Muscle layer of duodenum (tissue), 2 donors: ENCODE measurements at regions not wholly inside any gene's neighbourhood (a gene's known extent, or its start where the extent isn't known, plus 50 kb on each side); places are given as distances from the start of the nearest gene placed in this dataset.
"Not testable (repeated sequence)": the region's sequence is repeated elsewhere in the genome, so short reads cannot be mapped to it uniquely, and the experiment has no call there.

Source experiments
- H3K27ac ChIP-seq: one replicate; pipeline ENCODE4 v1.7.0; 2013; ENCODE audit warnings: mild to moderate bottlenecking, low read length
- H3K27me3 ChIP-seq: one replicate; pipeline ENCODE4 v1.7.0; 2013; ENCODE audit warnings: low read depth, mild to moderate bottlenecking, control low read depth, low read length
- H3K36me3 ChIP-seq, 2 donors: one replicate each; pipeline ENCODE4 v1.7.0; 2013; ENCODE audit warnings: low read length in 2 of 2, control low read depth in 1 of 2, mild to moderate bottlenecking in 1 of 2; ENCODE audit not compliant: insufficient read depth in 2 of 2, control insufficient read depth in 1 of 2
- H3K4me1 ChIP-seq, 2 donors: one replicate each; pipeline ENCODE4 v1.7.0; 2013; ENCODE audit warnings: low read length in 2 of 2, mild to moderate bottlenecking in 2 of 2, control low read depth in 1 of 2, moderate library complexity in 1 of 2; ENCODE audit not compliant: insufficient read depth in 2 of 2, control insufficient read depth in 1 of 2
- H3K4me3 ChIP-seq, 2 donors: one replicate each; pipeline ENCODE4 v1.7.0; 2013; ENCODE audit warnings: low read length in 2 of 2, low read depth in 1 of 2, mild to moderate bottlenecking in 1 of 2
- H3K9me3 ChIP-seq, 2 donors: one replicate each; pipeline ENCODE4 v1.7.0; 2013; ENCODE audit warnings: low read length in 2 of 2, control low read depth in 1 of 2, mild to moderate bottlenecking in 1 of 2; ENCODE audit not compliant: control insufficient read depth in 1 of 2
- donor health status: healthy.

DNA sequence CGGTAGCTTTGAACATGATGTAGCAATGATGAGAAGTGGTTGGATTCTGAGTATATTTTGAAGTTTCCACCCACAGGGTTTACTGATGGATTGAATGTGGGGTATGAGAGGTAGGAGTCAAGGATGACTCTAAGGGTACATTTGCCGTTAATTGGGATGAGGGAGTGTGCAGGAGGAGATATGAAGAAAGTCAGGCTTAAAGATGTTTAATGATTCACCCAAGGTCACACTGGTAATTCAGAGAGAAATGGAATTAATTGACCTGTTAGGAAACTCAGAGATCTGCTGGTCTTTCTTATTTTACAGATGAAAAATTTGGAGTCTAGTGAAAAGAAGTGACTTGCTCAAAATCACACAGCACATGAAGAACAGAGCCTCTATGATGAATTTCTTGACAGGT, 390.7 kb downstream of the GBA3 start:
- no peaks in the 10 kb centered on the region for H3K4me1 ChIP-seq
- H3K27ac ChIP-seq = no peak overlapping the region
- H3K4me3 ChIP-seq = no peak overlapping the region
- H3K36me3 ChIP-seq = no peaks in the 10 kb centered on the region
- H3K9me3 ChIP-seq = peaks cover 0 to 9% of the 10 kb centered on the region in 2 donors
- H3K27me3 ChIP-seq = no peaks in the 10 kb centered on the region

DNA sequence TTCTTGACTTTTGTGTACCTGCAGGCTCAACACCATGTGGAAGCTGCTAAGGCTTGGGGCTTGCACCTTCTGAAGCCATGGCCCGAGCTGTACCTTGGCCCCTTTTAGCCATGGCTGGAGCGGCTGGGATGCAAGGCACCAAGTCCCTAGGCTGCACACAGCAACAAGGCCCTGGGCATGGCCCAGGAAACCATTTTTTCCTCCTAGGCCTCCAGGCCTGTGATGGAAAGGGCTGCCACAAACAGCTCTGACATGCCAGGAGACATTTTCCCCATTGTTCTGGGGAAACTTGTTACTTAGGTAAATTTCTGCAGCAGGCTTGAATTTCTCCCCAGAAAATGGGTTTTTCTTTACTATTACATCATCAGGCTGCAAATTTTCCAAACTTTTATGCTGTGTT, 387.4 kb downstream of the GBA3 start:
- H3K4me1 ChIP-seq, H3K27me3 ChIP-seq, H3K4me3 ChIP-seq, H3K27ac ChIP-seq, H3K36me3 ChIP-seq, H3K9me3 ChIP-seq: not testable (repeated sequence)

DNA sequence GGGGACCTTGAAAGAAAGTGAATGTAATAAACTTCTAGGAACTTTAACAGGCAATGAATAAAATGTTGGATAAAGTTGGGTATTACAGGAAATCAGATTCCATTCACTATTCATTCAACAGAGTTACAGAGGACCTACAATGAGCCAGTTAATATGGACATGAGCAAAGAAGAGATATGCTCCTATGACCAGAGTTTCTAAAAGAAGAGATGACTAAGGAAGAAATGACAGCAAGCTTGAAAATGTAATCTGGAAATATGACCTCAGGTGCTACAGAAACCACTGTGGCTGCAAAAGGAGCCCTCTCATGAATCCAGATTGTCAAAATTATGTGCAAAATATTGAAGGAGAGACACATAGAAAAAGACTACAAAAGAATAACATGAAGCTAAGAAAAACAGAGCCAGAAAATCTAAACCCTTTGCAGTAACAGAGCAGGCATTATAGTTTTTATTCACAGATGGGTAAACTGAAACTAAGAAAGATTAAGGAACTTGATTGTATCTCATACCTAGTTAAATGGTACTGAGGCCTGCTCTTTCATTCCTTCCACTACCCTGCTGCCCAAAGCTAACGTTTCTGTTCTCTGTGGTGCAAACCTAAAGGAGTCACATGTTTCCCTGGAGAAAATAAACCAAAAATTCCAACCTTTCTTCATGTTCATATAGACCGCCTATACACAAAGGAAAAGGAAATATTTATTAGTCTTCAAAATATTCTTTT, 378.3 kb downstream of the GBA3 start:
- Histone ChIP-seq H3K4me3 (no peak overlapping the region), H3K27ac (no peak overlapping the region), H3K27me3 (no peaks in the 10 kb centered on the region), H3K36me3 (no peaks in the 10 kb centered on the region), H3K4me1 (no peaks in the 10 kb centered on the region), H3K9me3 (no peaks in the 10 kb centered on the region)

DNA sequence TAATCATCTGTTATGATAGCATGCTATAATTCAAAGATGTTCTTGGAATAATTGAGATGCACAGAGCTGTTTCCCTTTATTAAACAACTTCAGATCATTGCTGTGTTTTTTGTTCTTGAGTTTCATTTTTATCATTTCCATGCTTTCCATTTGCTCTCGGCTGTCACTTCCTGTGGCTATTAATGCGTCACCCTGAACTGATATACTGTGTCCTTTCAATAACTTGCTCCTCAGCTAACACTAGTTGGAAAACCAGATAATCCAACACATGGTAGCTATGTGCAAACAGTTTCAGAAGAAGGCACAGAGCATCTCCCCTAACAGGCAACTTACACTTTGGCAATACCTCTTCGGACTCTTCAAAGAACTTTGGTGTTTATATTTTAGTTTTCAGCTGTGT, 376.0 kb downstream of the GBA3 start:
- Histone ChIP-seq H3K4me3 (no peak overlapping the region), H3K4me1 (no peaks in the 10 kb centered on the region), H3K9me3 (no peaks in the 10 kb centered on the region), H3K36me3 (no peaks in the 10 kb centered on the region), H3K27me3 (no peaks in the 10 kb centered on the region), H3K27ac (no peak overlapping the region)

DNA sequence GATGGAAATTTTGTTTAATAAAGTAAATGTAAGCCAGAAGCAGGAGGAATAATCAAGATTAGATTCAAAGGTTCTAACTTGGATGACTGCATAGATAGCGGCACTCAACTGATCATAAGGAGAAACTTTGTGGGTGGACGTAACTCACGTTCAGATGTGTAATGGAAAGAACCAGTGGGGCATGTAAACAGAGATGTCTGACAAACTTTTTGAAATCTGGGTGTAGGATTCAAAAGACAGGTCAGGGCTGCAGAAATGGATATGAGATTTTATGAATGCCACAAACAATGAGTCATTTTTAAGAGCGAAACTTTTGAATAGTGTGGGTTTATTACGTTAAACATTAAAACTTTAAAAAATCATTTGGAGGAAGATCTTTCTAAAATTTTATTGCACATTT, 375.6 kb downstream of the GBA3 start:
- Histone ChIP-seq H3K4me3 (no peak overlapping the region), H3K27ac (no peak overlapping the region), H3K27me3 (no peaks in the 10 kb centered on the region), H3K36me3 (no peaks in the 10 kb centered on the region), H3K4me1 (no peaks in the 10 kb centered on the region), H3K9me3 (no peaks in the 10 kb centered on the region)

DNA sequence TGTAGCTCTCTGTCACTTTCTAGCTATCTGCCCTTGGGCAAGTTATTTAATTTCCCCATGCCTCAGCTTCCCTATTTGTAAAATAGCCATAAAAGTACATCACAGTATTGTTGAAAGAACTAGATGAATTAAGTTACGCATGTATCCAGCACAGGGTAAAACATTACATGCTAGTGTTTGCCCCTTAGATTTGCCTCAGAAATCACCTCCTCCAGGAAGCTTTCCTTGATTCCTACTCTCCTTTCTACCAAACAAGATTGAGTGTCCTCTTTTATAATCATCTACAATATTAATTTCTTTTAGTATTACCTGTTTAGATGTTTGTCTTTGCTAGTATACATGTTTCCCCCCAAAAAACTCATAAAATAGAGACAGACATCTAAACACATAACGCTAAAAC, 369.5 kb downstream of the GBA3 start:
- no peak overlapping the region for H3K4me3 ChIP-seq
- no peaks in the 10 kb centered on the region for H3K4me1 ChIP-seq
- H3K9me3 ChIP-seq = no peaks in the 10 kb centered on the region
- no peak overlapping the region for H3K27ac ChIP-seq
- no peaks in the 10 kb centered on the region for H3K27me3 ChIP-seq
- H3K36me3 ChIP-seq = no peaks in the 10 kb centered on the region

DNA sequence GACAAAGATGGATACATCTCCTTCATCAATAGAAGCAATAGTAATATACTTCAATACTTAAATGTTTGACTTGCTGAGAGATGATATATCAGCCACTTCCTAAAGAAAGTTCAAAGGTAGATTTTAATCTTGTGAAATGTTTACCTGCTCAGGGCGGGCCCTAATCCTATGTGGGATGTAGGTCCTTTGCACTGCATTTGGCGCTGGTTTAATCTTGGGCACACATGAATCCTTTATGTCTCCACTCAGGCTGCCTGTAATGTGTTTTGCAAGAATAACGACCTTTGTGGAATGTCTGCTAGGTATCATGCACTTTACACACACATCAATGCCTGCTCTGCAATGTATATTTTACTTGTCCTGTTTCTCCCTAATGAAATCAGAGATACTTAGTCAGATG, 368.7 kb downstream of the GBA3 start:
- no peak overlapping the region for H3K27ac ChIP-seq
- H3K4me3 ChIP-seq = no peak overlapping the region
- no peaks in the 10 kb centered on the region for H3K9me3 ChIP-seq
- H3K4me1 ChIP-seq = no peaks in the 10 kb centered on the region
- H3K27me3 ChIP-seq = no peaks in the 10 kb centered on the region
- no peaks in the 10 kb centered on the region for H3K36me3 ChIP-seq

DNA sequence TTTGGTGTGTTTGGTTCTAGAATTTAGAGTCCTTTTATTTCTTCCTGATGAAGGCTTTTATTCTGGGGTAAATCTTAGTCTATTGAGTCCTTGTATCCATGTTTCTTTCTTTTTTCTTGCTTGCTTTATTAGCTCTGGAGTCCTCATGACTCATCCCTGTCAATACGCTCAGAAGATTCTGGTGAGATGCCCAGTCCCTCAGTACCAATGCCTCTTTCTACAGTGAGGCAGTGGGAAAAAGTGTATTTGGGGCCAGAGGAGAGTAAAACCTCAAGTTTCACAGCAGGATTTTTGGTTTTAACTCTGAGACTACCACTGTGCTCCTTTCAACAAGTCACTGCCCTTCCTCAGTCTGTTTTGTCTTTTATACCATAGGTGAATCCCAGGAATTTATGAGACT, 368.0 kb downstream of the GBA3 start:
- H3K9me3 ChIP-seq = no peaks in the 10 kb centered on the region
- no peaks in the 10 kb centered on the region for H3K36me3 ChIP-seq
- H3K4me3 ChIP-seq = no peak overlapping the region
- H3K27ac ChIP-seq = no peak overlapping the region
- H3K27me3 ChIP-seq = no peaks in the 10 kb centered on the region
- H3K4me1 ChIP-seq = no peaks in the 10 kb centered on the region

DNA sequence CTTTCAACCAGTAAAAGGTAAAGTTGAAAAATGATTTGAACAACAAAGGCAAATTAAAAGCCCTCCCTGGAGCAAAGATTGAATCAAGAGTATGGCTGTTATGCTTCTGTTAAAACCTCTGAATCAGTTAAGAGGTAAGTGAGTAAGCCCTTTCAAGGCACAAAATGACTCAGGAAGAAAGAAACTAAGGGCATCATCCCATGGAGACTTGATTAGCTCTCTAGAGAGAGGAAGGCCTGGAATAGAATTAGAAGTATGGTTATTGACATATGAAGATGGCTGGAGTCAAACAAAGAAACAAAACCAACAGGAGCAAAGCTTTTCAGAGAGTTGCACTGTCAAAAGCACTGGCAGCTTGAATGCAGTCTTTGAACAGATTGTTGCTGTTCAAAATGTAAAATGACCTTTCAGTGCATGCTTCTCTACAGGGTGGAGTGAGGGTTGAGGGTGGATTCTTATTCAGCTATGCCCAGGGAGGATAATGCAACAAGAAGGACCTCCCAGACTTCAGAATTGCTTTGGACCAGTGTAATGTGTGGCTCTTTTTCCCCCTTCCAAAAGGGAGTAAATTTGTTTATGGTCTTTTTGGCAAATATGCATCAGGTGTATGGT, 365.5 kb downstream of the GBA3 start:
- no peaks in the 10 kb centered on the region for H3K27me3 ChIP-seq
- H3K36me3 ChIP-seq = no peaks in the 10 kb centered on the region
- no peaks in the 10 kb centered on the region for H3K9me3 ChIP-seq
- no peaks in the 10 kb centered on the region for H3K4me1 ChIP-seq
- no peak overlapping the region for H3K4me3 ChIP-seq
- no peak overlapping the region for H3K27ac ChIP-seq

DNA sequence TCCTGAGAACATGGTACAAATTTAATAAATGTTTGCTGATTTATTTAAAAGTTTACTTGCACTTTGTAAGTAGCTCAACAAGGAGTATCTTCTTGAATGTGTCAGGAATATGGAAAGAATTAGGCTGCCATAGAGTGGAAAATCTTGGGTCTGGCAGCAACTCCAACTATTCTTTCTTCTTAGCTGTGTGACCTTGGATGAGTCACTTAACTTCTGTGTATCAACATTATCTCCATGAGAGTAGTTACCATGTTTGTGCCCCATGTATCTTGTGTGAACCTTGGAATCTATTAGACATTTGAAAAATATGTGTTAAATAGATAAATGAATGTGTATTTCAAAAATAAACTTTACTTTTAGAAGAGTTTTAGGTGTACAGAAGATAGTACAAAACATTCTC, 348.8 kb downstream of the GBA3 start:
- Histone ChIP-seq H3K27me3 (no peaks in the 10 kb centered on the region), H3K36me3 (no peaks in the 10 kb centered on the region), H3K27ac (no peak overlapping the region), H3K4me3 (no peak overlapping the region), H3K4me1 (no peaks in the 10 kb centered on the region), H3K9me3 (no peaks in the 10 kb centered on the region)

DNA sequence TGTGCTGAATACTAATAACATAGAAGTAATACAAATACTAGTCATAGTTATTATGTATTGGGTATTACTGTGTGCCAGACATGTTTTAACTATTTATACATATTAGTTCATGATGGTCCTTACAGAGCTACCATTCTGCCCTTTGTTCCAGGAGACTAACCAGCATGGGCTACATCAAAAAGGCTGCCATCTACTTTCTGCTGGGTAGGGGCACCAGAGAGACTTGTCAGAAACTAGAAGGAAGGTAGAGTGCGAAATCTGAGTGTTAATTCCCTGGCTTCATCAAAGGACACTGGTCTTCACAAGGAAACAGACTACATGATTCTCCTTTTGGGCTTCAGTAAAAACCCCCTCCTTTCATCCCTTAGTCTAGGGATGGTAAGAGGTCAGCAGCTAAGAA, 347.8 kb downstream of the GBA3 start:
- H3K4me3 ChIP-seq = no peak overlapping the region

DNA sequence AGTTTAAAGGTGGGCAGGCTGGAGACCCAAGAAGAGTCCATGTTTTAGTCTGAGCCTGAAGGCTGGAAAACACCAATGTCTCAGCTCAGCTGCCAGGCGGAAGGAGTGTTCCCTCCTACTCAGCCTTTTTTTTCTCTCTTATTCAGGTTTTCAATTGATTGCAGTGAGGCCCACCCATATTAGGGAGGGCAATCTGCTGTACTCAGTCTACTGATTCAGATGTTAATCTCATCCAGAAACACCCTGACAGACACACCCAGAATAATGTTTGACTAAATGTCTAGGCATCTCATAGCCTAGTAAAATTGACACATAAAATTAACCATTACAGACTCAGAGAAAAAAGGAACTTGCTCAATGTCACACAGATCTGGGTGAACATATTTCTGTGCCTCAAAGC, 347.1 kb downstream of the GBA3 start:
- Histone ChIP-seq H3K27ac (no peak overlapping the region), H3K4me1 (no peaks in the 10 kb centered on the region), H3K27me3 (no peaks in the 10 kb centered on the region), H3K9me3 (no peaks in the 10 kb centered on the region), H3K36me3 (no peaks in the 10 kb centered on the region), H3K4me3 (no peak overlapping the region)

More for the DNA sequence above, 347.8 kb downstream of the GBA3 start:
- Histone ChIP-seq H3K36me3 (no peaks in the 10 kb centered on the region), H3K27me3 (no peaks in the 10 kb centered on the region), H3K9me3 (no peaks in the 10 kb centered on the region), H3K4me1 (no peaks in the 10 kb centered on the region), H3K27ac (no peak overlapping the region)
